Fibroblast of skin of scalp (primary cell): ENCODE measurements at regions not wholly inside any gene's neighbourhood (a gene's known extent, or its start where the extent isn't known, plus 50 kb on each side); places are given as distances from the start of the nearest gene placed in this dataset.

ENCODE experiments used
- DNase-seq: peaks from one replicate; pipeline ENCODE4 v3.0.0-alpha.2; 2013

GRCh38 chr7:132072873-132073272 lies 503.4 kb downstream of the PLXNA4 start:
- peak; percentile 21 for DNase-seq

DNA sequence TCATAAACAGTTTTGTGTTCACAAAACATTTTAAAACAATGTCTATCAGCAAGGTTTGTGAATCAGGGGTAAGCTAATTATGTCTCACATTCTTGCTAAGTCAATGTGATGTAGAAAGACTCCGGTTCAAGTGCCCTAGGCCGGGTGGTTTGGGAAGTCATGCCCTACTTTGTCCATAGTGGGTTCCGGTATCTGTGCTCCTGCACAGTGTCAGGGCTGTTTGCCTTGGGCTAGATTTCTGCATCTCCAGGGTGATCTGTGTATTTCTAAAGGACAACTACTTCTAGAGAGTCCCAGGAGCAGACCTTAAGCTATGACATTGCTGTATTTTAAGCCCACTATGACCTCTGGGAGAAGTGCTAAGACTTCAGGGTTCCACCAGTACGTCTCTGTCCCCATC lies 504.1 kb downstream of the PLXNA4 start:
- no peak for DNase-seq

DNA sequence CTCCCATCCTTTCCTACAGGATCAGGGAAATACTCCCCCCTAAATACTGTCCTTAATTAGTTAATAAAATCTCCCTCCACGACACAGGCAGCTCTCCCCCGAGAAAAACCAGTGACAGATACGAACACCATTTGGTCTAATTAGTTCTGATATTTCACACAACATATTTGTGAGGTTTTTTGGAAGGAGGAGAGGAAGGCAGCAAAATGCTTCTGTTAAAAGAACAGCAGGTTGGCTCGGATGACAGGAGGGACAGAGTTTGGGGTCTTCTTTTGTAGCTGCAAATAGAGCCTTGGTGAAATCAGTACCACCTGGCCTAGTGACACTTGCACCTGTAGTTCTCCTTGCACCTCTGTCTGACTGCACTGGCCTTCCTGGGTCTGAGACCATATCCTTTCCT lies 507.0 kb downstream of the PLXNA4 start:
- no peak for DNase-seq

DNA sequence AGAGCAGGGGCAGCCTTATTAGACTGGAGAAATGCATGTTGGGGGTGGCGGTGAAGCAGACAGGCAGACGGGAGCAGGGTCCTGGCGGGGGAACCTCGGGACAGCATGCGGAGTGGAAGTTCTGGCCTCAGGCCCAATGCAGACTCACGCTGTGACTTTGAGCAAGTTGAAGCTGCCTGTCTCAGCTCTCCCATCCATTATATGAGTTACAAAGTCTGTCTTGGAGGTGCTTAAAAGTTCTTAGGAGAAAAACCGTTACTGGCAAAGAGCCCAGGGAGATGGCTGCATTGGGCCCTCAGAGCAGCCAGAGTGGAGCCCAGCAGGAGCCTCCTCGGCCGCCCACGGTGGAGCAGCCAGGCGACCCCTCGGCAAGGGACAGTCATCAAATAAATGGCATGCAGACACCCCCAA lies 509.5 kb downstream of the PLXNA4 start:
- DNase-seq = peak; percentile 83

DNA sequence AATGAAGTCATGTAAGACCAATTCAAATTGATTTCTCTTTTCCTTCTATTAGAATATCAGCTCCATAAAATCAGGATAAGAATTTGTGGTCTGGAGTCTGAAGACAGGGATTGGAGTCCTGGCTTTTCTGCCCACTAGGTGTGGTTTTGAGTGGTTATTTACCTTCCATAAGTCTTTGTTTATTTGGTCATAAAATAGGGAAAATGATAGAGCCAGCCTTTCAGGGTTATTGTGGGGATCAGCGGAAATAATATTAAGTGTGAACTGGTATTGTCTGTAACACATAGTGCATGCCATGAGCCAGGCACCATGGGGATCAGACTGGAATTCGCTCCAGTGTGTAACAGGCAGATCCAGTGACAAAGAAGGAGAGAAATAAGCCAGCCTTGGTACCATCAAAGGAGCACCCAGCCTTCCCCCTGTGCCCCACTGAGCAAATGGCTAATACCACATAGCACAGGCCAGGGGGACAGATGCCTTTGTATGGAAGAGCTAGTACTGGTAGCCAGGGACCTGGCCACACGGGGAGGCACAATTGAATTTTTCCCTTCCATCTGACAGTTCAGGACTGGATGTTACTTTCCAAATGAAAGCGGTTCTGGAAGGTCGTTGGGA lies 509.7 kb upstream of the PODXL start:
- DNase-seq = peak; percentile 48

- peak; percentile 99 for DNase-seq
Measured at GRCh38 chr7:132065193-132065988, 509.0 kb upstream of the PODXL start.

DNA sequence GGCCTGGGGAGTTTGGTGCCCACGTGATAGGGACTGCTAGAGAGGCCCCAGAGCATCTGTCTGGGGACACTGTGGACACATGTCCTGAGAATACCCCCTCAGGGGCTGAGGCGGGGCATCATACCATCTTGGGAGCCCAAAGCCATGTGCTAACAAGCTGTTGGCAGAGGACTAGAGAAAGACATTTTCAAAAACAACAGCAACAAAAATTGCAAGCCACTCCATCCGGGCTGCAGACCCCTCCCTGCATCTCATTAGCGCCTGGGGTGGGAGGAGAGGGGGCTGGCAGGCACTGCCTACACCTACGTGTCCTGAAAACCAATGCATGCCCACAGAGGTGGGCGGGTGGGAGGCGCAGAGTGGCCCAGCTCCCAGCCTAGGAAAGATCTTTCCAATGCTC lies 507.4 kb upstream of the PODXL start:
- no peak for DNase-seq

GRCh38 chr7:132061937-132062336 lies 505.5 kb upstream of the PODXL start:
- peak; percentile 39 for DNase-seq

DNA sequence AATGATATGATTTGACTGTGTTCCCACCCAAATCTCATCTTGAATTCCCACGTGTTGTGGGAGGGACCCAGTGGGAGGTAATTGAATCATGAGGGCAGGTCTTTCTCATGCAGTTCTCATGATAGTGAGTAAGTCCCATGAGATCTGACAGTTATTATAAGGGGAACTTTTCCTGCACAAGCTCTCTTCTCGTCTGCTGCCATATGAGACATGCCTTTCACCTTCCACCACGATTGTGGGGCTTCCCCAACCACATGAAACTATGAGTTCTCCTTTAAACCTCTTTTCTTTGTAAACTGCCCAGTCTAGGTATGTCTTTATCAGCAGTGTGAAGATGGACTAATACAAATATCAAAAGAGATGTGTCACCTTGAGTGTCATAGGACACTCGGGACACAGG lies 502.7 kb upstream of the PODXL start:
- no peak for DNase-seq

DNA sequence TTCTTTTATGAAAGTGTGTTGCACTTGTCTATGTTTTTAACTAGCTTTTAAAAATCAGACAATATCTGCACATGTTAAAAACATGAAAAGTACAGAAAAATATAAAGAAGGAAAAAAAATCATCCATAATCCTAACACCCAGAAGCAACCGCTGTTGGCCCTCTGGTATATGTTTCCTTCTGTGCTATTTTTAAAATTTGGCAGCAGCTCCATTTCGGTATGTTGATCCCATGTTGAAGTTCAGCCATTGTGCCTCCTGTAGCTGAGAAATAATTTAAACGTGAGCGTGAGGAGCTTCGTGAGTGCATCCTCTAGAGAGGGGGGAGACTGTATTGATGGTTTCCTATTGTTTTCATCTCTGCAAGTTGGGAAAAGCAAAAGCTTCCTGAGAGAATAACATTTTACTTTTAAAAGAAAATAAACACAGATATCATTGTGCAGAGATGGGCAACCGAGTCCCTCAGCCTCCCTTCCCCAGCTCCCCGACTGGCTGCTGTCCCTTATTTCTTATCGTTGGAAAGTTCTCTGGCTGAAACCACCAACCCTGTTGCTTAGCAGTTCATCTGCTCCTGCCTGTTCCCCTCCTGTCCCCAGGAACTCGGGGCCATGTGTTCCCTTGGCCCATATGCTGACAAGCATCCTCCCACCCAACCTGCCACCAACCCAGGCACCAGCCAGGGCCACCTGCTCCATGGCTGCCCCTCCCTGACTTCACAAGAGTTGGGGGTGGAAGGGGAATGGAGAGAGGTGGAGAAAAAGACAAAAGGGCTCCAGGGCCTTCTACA lies 499.1 kb upstream of the PODXL start:
- no peak for DNase-seq

DNA sequence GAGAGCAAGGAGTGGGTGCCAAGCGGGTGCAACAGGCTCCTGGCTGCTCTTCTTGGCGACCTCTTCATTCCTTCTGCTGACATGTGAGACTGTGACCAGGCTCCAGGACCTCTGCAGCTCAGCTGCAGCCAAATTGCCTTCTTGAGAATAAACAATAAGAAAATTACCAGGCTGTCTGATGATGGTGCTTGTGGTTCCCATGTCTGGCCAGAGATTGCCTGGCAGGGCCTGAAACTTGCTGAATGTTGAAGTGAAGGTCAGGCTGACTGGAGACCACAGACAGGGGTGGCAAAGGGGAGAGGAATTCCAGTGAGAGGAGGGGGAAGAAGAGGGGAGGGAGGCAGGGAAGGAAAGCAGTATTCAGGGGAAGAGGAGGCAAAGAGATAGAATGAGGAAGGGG lies 497.4 kb upstream of the PODXL start:
- DNase-seq = no peak

GRCh38 chr7:132051311-132051710 lies 494.9 kb upstream of the PODXL start:
- no peak for DNase-seq

- no peak for DNase-seq
Measured at GRCh38 chr7:132049462-132050304, 493.3 kb upstream of the PODXL start.

- no peak for DNase-seq
Measured at GRCh38 chr7:132045481-132045980, 489.1 kb upstream of the PODXL start.

GRCh38 chr7:132045002-132045401 lies 488.6 kb upstream of the PODXL start:
- no peak for DNase-seq

DNA sequence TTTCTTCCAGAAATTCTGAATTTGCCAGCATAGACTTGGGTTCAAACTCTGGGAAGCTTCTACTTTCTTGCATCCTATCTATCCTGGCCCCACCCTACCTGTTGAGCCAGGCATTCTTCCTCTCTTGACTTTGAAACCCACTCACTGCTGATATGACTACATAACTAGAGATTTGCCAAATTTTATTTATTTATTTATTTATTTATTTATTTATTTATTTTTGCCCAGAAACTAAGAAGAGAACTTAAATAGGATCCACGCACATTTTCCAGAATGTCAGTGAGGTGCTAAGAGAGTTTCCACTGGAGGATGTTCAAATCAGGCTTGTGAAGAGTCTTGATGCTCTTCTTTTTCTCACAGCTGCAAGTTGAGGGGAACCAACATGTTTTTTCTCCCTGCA lies 487.8 kb upstream of the PODXL start:
- DNase-seq = no peak

- DNase-seq = no peak
Measured at GRCh38 chr7:132041108-132041507, 484.7 kb upstream of the PODXL start.

DNA sequence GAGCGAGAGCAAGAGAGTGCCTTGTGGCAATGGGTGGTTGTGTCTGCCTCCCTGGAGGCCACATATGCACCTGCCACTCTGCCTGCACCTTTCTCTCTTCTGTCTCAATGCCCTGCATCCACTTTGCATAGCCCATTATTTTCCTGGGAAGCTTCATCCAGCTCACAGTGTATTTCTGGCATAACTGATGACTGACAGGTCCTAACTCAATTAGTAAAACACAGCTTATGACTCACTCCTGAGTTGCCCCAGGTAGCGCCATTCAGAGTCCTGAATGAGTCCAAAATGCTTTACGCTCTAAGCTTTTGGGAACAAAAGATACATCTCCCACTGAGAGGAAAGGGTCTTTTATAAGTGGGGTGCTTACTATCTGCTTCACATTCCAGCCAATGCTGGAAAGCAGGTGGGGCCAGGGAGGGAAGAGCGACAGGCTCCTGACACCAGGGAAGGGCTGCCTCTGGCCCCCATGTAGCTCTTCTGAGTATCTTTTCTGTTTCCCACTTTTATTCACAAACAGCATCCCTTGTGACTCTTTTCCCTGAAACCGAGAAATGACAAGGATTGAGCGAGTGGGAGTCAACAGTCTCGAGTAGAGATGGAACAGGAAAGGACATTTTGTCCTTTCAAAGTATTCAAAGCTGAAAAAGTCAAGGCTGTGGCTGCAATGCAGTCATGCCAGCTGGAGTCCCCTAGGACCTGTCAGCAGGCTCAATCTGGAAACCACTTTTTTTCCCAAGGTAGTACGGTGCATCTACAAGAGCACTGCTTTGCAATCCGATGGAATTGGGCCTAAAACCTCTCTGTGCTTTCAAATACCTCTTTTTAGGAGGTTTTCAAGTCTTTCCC lies 479.3 kb upstream of the PODXL start:
- DNase-seq = no peak

DNA sequence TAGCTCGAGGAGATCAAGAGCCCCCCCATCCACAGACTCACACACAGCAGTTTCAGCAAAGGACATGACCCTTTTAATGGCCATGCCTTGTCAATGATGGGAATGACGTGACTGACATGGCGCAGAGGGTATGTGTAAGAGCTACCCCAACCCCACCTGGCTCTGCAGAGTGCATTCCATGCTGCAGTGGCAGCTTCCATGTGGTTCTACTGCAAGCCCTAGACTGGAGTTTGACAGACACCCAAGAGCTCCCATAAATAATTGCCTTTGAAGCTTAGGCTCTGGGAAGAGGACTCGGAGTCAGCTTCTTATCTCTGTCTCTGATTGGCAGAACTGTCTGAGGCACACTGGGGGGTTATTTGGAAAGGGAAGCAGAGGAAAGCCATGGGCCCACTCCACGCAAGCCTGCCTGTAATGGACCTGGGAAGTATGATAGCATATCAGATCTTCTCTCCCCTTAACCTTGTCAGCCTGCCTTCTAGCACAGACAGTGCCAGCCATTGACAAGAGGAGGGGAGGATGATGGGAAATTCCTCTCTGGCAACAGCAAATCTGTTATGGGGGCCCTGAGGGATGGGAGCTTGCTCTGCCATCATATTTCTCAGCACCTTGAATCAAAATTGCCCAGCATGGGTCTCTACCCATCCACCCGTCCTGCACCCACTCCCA lies 478.5 kb upstream of the PODXL start:
- no peak for DNase-seq

DNA sequence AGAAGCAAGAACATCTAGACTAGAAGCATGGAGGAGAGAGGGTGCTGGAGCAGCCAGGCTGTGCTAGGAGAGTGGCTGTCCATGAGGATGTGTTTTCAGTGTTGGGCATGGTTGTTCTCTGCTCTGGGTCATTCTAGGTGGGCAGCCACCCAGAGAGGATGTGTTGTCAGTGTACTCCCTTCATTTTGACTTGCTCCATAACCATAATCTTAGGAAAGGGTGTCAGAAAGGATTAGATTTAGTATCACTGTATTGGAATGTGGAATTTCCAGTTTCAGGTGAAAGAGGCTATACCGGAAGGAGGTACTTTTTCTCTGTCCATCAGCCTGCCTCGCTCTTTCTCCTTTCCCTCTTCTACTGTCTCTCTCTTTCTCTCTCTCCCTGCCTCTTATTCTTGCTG lies 474.5 kb upstream of the PODXL start:
- no peak for DNase-seq

DNA sequence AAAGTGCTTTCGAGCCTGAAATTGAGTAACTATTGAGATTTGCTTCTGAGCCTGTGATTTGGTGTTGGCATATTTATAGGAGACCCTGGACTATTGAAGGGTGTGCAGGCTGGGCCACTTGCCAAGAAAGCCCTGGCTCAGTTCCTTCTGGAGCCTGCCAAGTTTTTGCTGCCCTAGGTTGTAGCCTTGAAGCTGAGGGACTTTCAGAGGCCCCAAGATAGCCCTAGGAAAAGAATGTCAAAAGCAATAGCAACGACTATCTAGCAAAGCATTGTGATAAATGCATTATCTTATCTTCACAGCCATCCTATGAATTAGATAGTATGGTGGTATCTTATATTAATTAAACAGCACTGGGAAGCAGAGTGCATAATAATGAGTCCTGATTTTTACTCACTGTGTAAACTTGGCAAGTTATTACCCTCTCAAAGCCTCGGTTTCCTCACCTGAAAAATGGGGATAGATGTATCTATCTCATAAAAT lies 473.7 kb upstream of the PODXL start:
- DNase-seq = no peak
